Rectal smooth muscle tissue (tissue), 1 donor: ENCODE measurements at regions not wholly inside any gene's neighbourhood (a gene's known extent, or its start where the extent isn't known, plus 50 kb on each side); places are given as distances from the start of the nearest gene placed in this dataset.
"Not testable (repeated sequence)": the region's sequence is repeated elsewhere in the genome, so short reads cannot be mapped to it uniquely, and the experiment has no call there.

Experiments used
- H3K27ac ChIP-seq: one replicate; pipeline ENCODE4 v1.7.0; 2013; ENCODE audit warnings: low read depth, low read length, inconsistent platforms
- H3K27me3 ChIP-seq: one replicate; pipeline ENCODE4 v1.7.0; 2013; ENCODE audit warnings: low read length; ENCODE audit not compliant: control insufficient read depth, insufficient read depth
- H3K36me3 ChIP-seq: one replicate; pipeline ENCODE4 v1.7.0; 2013; ENCODE audit warnings: low read length; ENCODE audit not compliant: control insufficient read depth, insufficient read depth
- H3K4me1 ChIP-seq: one replicate; pipeline ENCODE4 v1.7.0; 2013; ENCODE audit warnings: low read length; ENCODE audit not compliant: control insufficient read depth, insufficient read depth
- H3K4me3 ChIP-seq: one replicate; pipeline ENCODE4 v1.7.0; 2013; ENCODE audit warnings: low read length
- H3K9ac ChIP-seq: one replicate; pipeline ENCODE4 v1.7.0; 2013; ENCODE audit warnings: low read length

- Histone ChIP-seq H3K27me3 (no peaks in the 10 kb centered on the region), H3K4me3 (no peak overlapping the region), H3K27ac (no peak overlapping the region)
Measured at GRCh38 chr5:92313385-92313784, 930.3 kb upstream of the ARRDC3 start.

DNA sequence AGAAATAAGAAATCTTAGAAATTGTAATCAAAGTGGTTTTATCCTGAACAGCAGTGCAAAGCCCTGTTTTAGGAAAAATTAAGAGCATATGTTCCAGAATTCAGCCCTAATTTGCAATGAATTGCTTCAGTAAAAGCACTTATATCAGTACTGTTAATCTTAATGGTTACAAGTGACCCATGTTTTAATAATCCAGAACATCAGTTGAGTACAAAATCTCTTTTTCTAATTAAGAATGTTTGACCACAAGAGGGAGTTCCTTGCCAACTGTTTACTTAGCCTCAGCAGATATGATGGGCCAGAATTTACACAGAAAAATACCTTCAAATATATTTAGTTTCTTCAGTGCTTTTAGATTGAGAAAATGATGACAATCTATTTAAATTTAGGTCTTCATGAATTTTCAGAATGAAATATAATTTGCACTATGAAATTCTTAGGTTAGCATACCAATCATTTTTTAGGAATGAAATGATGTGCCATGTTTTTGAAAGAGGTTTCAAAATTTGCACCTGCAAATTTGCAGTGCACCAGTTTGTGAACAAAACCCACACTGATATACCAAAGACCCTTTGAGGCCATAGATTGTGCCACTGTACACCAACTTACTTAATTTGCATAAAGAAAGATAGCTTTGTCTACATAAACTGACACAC, 926.3 kb upstream of the ARRDC3 start:
- H3K4me3 ChIP-seq = no peak overlapping the region
- H3K27ac ChIP-seq = no peak overlapping the region
- H3K27me3 ChIP-seq = no peaks in the 10 kb centered on the region
- H3K4me1 ChIP-seq = no peaks in the 10 kb centered on the region
- no peak overlapping the region for H3K9ac ChIP-seq
- no peaks in the 10 kb centered on the region for H3K36me3 ChIP-seq

More at GRCh38 chr5:92313385-92313784, 930.3 kb upstream of the ARRDC3 start:
- Histone ChIP-seq H3K4me1 (no peaks in the 10 kb centered on the region), H3K9ac (no peak overlapping the region), H3K36me3 (no peaks in the 10 kb centered on the region)

DNA sequence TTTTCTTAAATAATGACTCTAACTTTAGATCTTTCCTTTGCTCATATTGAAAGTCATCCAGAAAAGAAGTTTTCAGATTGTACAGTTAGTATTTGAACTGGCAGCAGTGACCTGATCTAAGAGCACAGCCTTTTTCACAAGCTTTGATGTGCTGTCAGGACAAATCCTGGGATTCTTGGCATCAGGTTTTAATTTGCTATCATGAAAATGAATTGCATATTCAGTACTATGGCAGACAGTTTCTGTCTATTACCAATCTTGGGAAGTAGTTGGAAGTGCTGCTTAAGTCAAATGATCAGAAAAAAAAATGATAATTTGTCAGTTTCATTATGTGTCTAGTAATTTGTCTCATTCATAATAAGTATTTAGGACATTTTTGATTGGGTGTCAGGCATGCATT, 925.6 kb upstream of the ARRDC3 start:
- Histone ChIP-seq H3K9ac (no peak overlapping the region), H3K27me3 (no peaks in the 10 kb centered on the region), H3K4me1 (no peaks in the 10 kb centered on the region), H3K4me3 (no peak overlapping the region), H3K27ac (no peak overlapping the region), H3K36me3 (no peaks in the 10 kb centered on the region)

DNA sequence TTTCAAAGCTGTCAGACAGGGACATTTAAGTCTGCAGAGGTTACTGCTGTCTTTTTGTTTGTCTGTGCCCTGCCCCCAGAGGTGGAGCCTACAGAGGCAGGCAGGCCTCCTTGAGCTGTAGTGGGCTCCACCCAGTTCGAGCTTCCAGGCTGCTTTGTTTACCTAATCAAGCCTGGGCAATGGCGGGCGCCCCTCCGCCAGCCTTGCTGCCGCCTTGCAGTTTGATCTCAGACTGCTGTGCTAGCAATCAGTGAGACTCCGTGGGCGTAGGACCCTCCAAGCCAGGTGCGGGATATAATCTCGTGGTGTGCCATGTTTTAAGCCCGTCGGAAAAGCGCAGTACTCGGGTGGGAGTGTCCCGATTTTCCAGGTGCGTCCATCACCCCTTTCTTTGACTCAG, 919.2 kb upstream of the ARRDC3 start:
- H3K4me3 ChIP-seq, H3K27ac ChIP-seq, H3K9ac ChIP-seq, H3K4me1 ChIP-seq, H3K36me3 ChIP-seq, H3K27me3 ChIP-seq: not testable (repeated sequence)

DNA sequence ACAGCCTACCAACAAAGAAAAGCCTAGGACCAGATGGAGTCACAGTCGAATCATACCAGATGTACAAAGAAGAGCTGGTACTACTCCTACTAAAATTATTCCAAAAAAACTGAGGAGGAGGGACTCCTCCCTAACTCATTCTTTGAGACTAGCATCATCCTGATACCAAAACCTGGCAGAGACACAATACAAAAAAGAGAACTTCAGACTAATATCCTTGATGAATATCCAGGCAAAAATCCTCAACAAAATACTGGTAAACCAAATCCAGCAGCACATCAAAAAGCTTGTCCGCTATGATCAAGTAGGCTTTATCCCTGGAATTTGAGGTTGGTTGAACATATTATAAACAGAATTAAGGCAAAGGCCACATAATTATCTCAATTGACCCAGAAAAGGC, 900.4 kb upstream of the ARRDC3 start:
- H3K4me3 ChIP-seq = no peak overlapping the region
- no peak overlapping the region for H3K9ac ChIP-seq
- no peaks in the 10 kb centered on the region for H3K4me1 ChIP-seq
- H3K27ac ChIP-seq = no peak overlapping the region
- H3K27me3 ChIP-seq = no peaks in the 10 kb centered on the region
- H3K36me3 ChIP-seq = no peaks in the 10 kb centered on the region

GRCh38 chr5:92271750-92272149, 888.6 kb upstream of the ARRDC3 start:
- H3K4me1 ChIP-seq, H3K27ac ChIP-seq, H3K9ac ChIP-seq, H3K27me3 ChIP-seq, H3K36me3 ChIP-seq, H3K4me3 ChIP-seq: not testable (repeated sequence)

- Histone ChIP-seq H3K36me3 (no peaks in the 10 kb centered on the region), H3K4me1 (no peaks in the 10 kb centered on the region), H3K27me3 (no peaks in the 10 kb centered on the region), H3K27ac (no peak overlapping the region), H3K9ac (no peak overlapping the region), H3K4me3 (no peak overlapping the region)
Measured at GRCh38 chr5:92268343-92268742, 885.2 kb upstream of the ARRDC3 start.

GRCh38 chr5:92267830-92268229, 884.7 kb upstream of the ARRDC3 start:
- H3K27ac ChIP-seq = no peak overlapping the region
- no peak overlapping the region for H3K9ac ChIP-seq
- no peaks in the 10 kb centered on the region for H3K27me3 ChIP-seq
- H3K36me3 ChIP-seq = no peaks in the 10 kb centered on the region
- H3K4me3 ChIP-seq = no peak overlapping the region
- no peaks in the 10 kb centered on the region for H3K4me1 ChIP-seq

- Histone ChIP-seq H3K4me1 (no peaks in the 10 kb centered on the region), H3K4me3 (no peak overlapping the region), H3K36me3 (no peaks in the 10 kb centered on the region), H3K27ac (no peak overlapping the region), H3K27me3 (no peaks in the 10 kb centered on the region), H3K9ac (no peak overlapping the region)
Measured at GRCh38 chr5:92265804-92266203, 882.7 kb upstream of the ARRDC3 start.

DNA sequence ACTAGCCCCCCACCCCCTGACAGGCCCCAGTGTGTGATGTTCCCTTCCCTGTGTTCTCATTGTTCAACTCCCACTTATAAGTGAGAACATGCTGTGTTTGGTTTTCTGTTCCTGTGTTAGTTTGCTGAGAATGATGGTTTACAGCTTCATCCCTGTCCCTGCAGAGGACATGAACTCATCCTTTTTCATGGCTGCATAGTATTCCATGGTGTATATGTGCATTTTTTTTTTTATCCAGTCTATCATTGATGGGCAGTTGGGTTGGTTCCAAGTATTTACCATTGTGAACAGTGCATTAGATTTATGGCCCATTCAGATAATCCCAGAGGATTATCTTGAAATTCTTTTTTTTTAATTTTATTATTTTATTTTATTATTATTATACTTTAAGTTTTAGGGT, 872.5 kb upstream of the ARRDC3 start:
- not testable (repeated sequence) for H3K4me3 ChIP-seq, H3K36me3 ChIP-seq, H3K9ac ChIP-seq

GRCh38 chr5:92248518-92248917, 865.4 kb upstream of the ARRDC3 start:
- Histone ChIP-seq H3K4me1 (no peaks in the 10 kb centered on the region), H3K27ac (no peak overlapping the region)

More for the DNA sequence above, 872.5 kb upstream of the ARRDC3 start:
- H3K27me3 ChIP-seq, H3K4me1 ChIP-seq, H3K27ac ChIP-seq: not testable (repeated sequence)

DNA sequence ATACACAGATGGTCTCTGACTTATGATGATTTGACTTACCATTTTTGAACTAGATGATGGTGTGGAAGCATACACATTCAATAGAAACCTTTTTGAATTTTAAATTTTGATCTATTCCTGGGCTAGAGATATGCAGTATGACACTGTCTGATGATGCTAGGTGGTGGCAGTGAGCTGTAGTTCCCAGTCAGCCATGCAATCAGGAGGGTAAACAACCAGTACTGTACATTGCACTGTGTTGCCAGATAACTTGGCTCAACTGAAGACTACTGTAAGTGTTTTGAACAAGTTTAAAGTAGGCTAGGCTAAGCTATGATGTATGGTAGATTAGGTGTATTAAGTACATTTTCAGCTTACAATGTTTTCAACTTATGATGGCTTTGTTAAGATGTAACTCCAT, 859.1 kb upstream of the ARRDC3 start:
- Histone ChIP-seq H3K4me3 (no peak overlapping the region), H3K27me3 (no peaks in the 10 kb centered on the region)

More at GRCh38 chr5:92248518-92248917, 865.4 kb upstream of the ARRDC3 start:
- Histone ChIP-seq H3K9ac (no peak overlapping the region), H3K27me3 (no peaks in the 10 kb centered on the region), H3K4me3 (no peak overlapping the region), H3K36me3 (no peaks in the 10 kb centered on the region)

DNA sequence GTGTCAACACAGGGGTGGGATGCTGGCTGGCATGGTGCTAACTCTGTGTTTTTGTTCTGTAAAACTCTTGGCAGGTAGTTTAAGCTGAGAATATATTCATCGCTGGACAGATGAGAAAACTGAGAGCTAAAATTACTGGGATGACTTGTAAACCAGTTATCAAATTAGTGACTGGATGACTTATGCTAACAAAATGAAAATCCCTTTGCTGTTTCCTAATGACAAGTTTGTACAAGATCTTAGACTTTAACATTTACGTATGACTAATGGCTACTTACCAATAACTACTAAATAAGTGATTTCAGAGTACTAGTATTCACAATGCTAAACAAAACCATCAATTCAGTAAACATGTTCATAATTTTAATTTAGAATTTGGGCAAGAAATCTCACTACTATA, 854.8 kb upstream of the ARRDC3 start:
- Histone ChIP-seq H3K36me3 (no peaks in the 10 kb centered on the region), H3K9ac (no peak overlapping the region), H3K27me3 (no peaks in the 10 kb centered on the region), H3K4me1 (no peaks in the 10 kb centered on the region), H3K27ac (no peak overlapping the region), H3K4me3 (no peak overlapping the region)

More for the DNA sequence above, 859.1 kb upstream of the ARRDC3 start:
- H3K36me3 ChIP-seq = no peaks in the 10 kb centered on the region
- H3K4me1 ChIP-seq = no peaks in the 10 kb centered on the region
- no peak overlapping the region for H3K27ac ChIP-seq
- H3K9ac ChIP-seq = no peak overlapping the region
